ENCODE measurements at regions not wholly inside any gene's neighbourhood (a gene's known extent, or its start where the extent isn't known, plus 50 kb on each side); places are given as distances from the start of the nearest gene placed in this dataset.
"Not testable (repeated sequence)": the region's sequence is repeated elsewhere in the genome, so short reads cannot be mapped to it uniquely, and the experiment has no call there.

GRCh38 chr12:126033751-126034150 lies 968.5 kb downstream of the AACS start:
- no peak overlapping the region for H3K27ac ChIP-seq
- no peak for TF ChIP-seq CTCF (conservative IDR thresholded peaks at IDR 0.05; ENCODE audit: low read depth)
- no peak for DNase-seq (ENCODE audit: low spot score)
- ChIA-PET POLR2A (ENCODE audit: low non-redundant PET) (no interaction called here), CTCF (no interaction called here)

- no peak overlapping the region for H3K27ac ChIP-seq
- TF ChIP-seq CTCF (conservative IDR thresholded peaks at IDR 0.05; ENCODE audit: low read depth) = no peak
- DNase-seq (ENCODE audit: low spot score) = no peak
- POLR2A ChIA-PET (ENCODE audit: low non-redundant PET) = no interaction called here
- CTCF ChIA-PET = no interaction called here
These were observed 971.1 kb downstream of the AACS start for GRCh38 chr12:126036348-126036747.

GRCh38 chr12:126038434-126038833 lies 973.2 kb downstream of the AACS start:
- TF ChIP-seq CTCF (conservative IDR thresholded peaks at IDR 0.05; ENCODE audit: low read depth) = no peak
- DNase-seq (ENCODE audit: low spot score) = no peak
- ChIA-PET POLR2A (ENCODE audit: low non-redundant PET) (no interaction called here), CTCF (no interaction called here)
- H3K27ac ChIP-seq = no peak overlapping the region

- TF ChIP-seq CTCF (conservative IDR thresholded peaks at IDR 0.05; ENCODE audit: low read depth) = no peak
- no peak overlapping the region for H3K27ac ChIP-seq
- CTCF ChIA-PET = no interaction called here
- POLR2A ChIA-PET (ENCODE audit: low non-redundant PET) = no interaction called here
- no peak for DNase-seq (ENCODE audit: low spot score)
These were observed 975.1 kb downstream of the AACS start for GRCh38 chr12:126040307-126040706.

- H3K27ac ChIP-seq = no peak overlapping the region
- ChIA-PET POLR2A (ENCODE audit: low non-redundant PET) (no interaction called here), CTCF (no interaction called here)
- DNase-seq (ENCODE audit: low spot score) = no peak
- no peak for TF ChIP-seq CTCF (conservative IDR thresholded peaks at IDR 0.05; ENCODE audit: low read depth)
These were observed 977.1 kb downstream of the AACS start for GRCh38 chr12:126042286-126042685.

- POLR2A ChIA-PET (ENCODE audit: low non-redundant PET); H3K27ac ChIP-seq; DNase-seq (ENCODE audit: low spot score): not testable (repeated sequence)
- CTCF ChIA-PET = interaction anchor here (1.1 kb wide), 1 partner anchor 31 kb away, joined by 3 read pairs; no protein-coding TSS in a partner anchor
These were observed 984.3 kb downstream of the AACS start for GRCh38 chr12:126049501-126049900.

GRCh38 chr12:126051611-126052107 lies 986.4 kb downstream of the AACS start:
- ChIA-PET CTCF (interaction anchor here (0.6 to 0.8 kb wide), 2 partner anchors 256 to 517 kb away, joined by 3 read pairs; no protein-coding TSS in a partner anchor), POLR2A (ENCODE audit: low non-redundant PET) (no interaction called here)
- peak; percentile 51; the same call in 1 of the 2 replicates for TF ChIP-seq CTCF (conservative IDR thresholded peaks at IDR 0.05; ENCODE audit: low read depth)
- no peak overlapping the region for H3K27ac ChIP-seq
- peak; percentile 84 for DNase-seq (ENCODE audit: low spot score)

Measured in RWPE1 (cell line).